Adipocyte (in vitro differentiated cells): ENCODE measurements at regions not wholly inside any gene's neighbourhood (a gene's known extent, or its start where the extent isn't known, plus 50 kb on each side); places are given as distances from the start of the nearest gene placed in this dataset.

Experiments
- DNase-seq: peaks from one replicate; pipeline ENCODE4 v3.0.0-alpha.2; 2015; ENCODE audit warnings: low read depth
- H3K27me3 ChIP-seq: replicated peaks from 2 replicates; pipeline ENCODE4 v1.7.0; 2013; ENCODE audit warnings: mild to moderate bottlenecking, low read length, moderate library complexity; ENCODE audit not compliant: control insufficient read depth, insufficient read depth
- H3K36me3 ChIP-seq: 2 replicates; pipeline ENCODE4 v1.7.0; 2013; ENCODE audit warnings: low read length, mild to moderate bottlenecking, moderate library complexity; ENCODE audit not compliant: control insufficient read depth, insufficient read depth, severe bottlenecking
- H3K4me1 ChIP-seq: 2 replicates; pipeline ENCODE4 v1.7.0; 2013; ENCODE audit warnings: mild to moderate bottlenecking, low read length, moderate library complexity; ENCODE audit not compliant: control insufficient read depth, insufficient read depth
- H3K4me3 ChIP-seq: 2 replicates; pipeline ENCODE4 v1.7.0; 2013; ENCODE audit warnings: mild to moderate bottlenecking, low read length, moderate library complexity
- H3K9ac ChIP-seq: 2 replicates; pipeline ENCODE4 v1.7.0; 2013; ENCODE audit warnings: mild to moderate bottlenecking, low read length, moderate library complexity
- H3K9me3 ChIP-seq: 2 replicates; pipeline ENCODE4 v1.7.0; 2013; ENCODE audit warnings: mild to moderate bottlenecking, low read length, moderate library complexity; ENCODE audit not compliant: control insufficient read depth

DNA sequence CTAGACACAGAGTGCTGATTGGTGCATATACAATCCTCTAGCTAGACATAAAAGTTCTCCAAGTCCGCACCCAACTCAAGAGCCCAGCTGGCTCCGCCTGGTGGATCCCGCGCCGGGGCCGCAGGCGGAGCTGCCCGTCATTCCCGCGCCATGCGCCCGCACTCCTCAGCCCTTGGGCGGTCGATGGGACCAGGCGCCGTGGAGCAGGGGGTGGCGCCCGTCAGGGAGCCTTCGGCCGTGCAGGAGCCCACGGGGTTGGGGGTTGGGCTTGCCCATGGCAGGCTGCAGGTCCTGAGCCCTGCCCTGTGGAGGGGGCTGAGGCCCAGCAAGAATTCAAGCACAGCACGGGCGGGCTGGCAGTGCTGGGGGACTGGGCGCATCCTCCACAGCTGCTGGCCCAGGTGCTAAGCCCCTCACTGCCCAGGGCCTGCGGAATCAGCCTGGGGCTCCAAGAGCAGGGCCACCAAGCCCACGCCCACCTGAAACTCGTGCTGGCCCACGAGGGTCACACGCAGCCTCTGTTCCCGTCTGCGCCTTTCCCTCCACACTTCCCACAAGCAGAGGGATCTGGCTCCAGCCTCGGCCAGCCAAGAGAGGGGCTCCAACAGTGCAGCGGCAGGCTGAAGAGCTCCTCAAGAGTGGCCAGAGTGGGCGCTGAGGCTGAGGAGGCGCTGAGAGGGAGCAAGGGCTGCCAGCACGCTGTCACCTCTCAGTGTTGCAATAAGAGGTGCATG, 604.2 kb upstream of the POM121L12 start:
- no peaks in the 10 kb centered on the region for H3K4me1 ChIP-seq
- H3K9ac ChIP-seq, result no peak overlapping the region
- H3K36me3 ChIP-seq, result no peaks in the 10 kb centered on the region
- H3K9me3 ChIP-seq, result no peaks in the 10 kb centered on the region
- DNase-seq, result no peak
- H3K4me3 ChIP-seq, result no peak overlapping the region
- no peaks in the 10 kb centered on the region for H3K27me3 ChIP-seq

DNA sequence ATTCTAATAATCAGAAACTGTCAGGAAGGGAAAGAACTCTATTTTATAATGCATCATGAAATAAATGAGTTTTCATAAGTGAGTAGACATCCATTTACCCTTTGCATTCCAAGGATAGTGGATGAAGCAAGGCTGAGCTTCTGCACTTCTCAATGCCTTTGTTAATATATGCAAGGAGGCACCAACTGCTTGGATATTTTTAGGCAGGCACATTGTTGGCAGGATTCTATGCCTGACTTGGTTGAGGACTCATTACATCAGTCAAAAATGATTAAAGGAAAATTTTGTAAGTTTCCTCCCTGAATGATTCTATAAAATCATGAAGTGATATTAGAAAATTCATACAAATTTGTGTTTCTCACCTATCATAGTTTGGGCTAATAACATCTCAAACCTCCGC, 612.2 kb upstream of the POM121L12 start:
- Histone ChIP-seq H3K4me1 (no peaks in the 10 kb centered on the region), H3K4me3 (no peak overlapping the region), H3K27me3 (no peaks in the 10 kb centered on the region), H3K36me3 (no peaks in the 10 kb centered on the region), H3K9ac (no peak overlapping the region), H3K9me3 (no peaks in the 10 kb centered on the region)
- no peak for DNase-seq

DNA sequence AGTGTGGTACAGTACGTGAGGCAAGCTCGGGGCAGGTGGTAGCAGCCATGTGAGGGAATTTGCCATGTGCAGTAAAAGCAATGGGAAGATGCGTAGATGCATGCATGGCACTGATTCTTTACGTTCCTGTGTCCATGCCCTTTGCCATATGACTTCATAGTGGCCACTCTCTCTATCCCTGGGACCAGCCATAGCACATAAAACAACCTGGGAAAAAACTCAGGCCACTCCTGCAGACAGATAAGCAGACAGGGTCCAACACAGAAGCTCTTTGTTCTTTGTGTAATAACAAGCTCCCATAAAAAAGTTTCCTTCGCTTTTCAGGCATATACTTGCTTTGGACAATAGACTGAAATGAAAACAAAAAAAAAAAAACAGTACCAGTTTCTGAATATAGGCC, 622.4 kb upstream of the POM121L12 start:
- Histone ChIP-seq H3K9me3 (no peaks in the 10 kb centered on the region), H3K9ac (no peak overlapping the region), H3K4me3 (no peak overlapping the region), H3K36me3 (no peaks in the 10 kb centered on the region), H3K4me1 (no peaks in the 10 kb centered on the region), H3K27me3 (no peaks in the 10 kb centered on the region)
- no peak for DNase-seq

DNA sequence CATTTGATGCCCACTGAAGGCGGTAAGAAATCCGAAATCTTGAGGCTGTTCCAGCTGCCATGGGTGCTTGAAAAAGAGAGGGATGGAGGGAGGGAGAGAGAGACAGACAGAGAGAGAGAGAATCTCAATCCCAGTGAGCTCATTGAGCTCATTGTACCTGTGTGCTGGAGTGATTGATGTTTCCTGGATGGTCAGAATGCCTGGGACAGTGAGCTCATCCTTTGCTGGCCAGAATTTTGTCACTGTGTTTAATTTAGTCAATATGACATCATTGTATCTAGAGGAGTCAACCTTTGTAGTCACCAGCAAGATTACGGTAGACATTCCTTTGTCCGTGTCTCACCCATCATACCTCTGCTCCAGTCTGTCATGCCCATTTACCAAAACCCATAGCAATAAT, 625.4 kb upstream of the POM121L12 start:
- no peak for DNase-seq
- H3K4me3 ChIP-seq, result no peak overlapping the region
- no peaks in the 10 kb centered on the region for H3K4me1 ChIP-seq
- H3K9ac ChIP-seq, result no peak overlapping the region
- no peaks in the 10 kb centered on the region for H3K27me3 ChIP-seq
- no peaks in the 10 kb centered on the region for H3K36me3 ChIP-seq
- no peaks in the 10 kb centered on the region for H3K9me3 ChIP-seq

DNA sequence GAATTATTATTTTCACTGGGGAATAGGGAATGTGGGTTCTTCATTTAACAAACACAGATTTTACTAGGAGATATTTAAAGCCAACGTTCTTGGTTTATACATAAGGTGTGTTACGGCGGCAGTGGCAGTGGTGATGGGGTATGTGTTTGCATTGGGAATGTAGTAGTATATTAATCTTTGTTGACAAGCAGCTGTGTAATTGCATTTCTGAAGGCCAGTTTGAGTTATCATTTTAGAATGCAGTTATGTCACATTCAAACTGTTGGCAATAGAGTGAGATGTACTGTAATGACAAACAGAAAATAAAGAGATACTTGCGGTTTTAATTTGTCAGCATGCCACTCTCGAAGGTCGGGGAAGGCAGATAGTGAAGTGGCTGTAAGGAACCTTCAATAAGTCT, 628.6 kb upstream of the POM121L12 start:
- H3K9me3 ChIP-seq, result no peaks in the 10 kb centered on the region
- DNase-seq, result no peak
- no peaks in the 10 kb centered on the region for H3K36me3 ChIP-seq
- no peaks in the 10 kb centered on the region for H3K27me3 ChIP-seq
- no peaks in the 10 kb centered on the region for H3K4me1 ChIP-seq
- H3K4me3 ChIP-seq, result no peak overlapping the region
- H3K9ac ChIP-seq, result no peak overlapping the region

DNA sequence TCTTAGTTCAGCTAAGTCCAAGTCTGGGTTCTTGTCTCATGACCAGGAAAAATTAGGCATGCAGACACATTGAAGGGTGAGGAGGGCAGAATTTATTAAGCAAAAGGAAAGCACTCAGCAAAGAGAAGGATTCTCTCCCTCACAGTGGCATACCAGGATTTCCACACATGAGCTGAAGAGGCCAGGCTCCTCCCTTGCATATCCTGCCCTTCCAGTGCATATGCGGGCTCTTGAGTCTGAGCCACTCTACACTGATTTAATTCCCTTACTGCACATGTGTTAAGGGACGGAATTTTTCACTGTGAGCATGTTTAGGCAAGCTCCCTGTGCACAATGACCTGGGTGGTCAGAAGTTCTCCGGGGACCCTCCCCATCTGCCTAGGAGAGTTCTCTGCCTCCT, 652.7 kb upstream of the POM121L12 start:
- Histone ChIP-seq H3K9ac (no peak overlapping the region), H3K4me3 (no peak overlapping the region)

DNA sequence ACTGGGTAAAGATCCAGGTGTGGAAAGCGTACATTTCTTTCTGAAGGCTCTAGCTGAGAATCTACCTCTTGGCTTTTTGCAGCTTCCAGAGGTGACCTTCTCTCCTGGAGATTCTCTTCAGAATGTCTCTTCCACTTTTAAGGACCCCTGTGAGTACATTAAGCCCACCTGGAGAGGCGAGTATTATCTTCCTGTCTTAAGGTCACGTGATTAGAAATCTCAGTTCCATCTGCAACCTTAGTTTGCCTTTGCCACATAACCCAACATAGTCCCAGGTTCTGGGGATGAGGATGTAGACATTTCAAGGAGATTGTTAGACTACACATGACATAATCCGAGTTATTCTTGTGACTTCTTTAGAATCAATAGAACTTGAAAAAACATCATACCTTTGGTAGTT, 665.5 kb upstream of the POM121L12 start:
- Histone ChIP-seq H3K4me1 (no peaks in the 10 kb centered on the region), H3K27me3 (no peaks in the 10 kb centered on the region), H3K9ac (no peak overlapping the region), H3K9me3 (peaks cover 3% of the 10 kb centered on the region), H3K36me3 (no peaks in the 10 kb centered on the region), H3K4me3 (no peak overlapping the region)
- no peak for DNase-seq

More for the DNA sequence above, 652.7 kb upstream of the POM121L12 start:
- no peaks in the 10 kb centered on the region for H3K27me3 ChIP-seq
- H3K9me3 ChIP-seq, result peaks cover 6% of the 10 kb centered on the region
- no peak for DNase-seq
- no peaks in the 10 kb centered on the region for H3K36me3 ChIP-seq
- no peaks in the 10 kb centered on the region for H3K4me1 ChIP-seq

DNA sequence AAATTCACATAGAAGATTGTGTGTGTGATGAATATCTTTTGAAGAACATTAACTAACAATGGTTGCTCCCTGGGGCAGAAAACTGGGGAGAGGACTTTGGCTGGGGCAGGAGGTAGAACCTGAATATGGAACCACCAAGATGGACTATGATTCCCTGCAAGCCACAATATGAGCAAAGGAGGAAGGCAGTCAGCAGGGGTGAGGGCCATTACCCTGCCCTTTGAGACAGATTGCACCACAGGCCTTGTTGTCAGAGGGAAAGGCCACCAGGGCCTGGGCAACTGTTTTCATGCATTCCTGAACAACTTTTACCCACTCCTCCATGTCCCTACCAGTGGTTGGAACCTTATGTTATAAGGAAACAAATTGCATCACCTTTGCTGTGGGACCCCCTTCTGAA, 670.1 kb upstream of the POM121L12 start:
- DNase-seq, result no peak
- Histone ChIP-seq H3K4me1 (no peaks in the 10 kb centered on the region), H3K9ac (no peak overlapping the region), H3K36me3 (no peaks in the 10 kb centered on the region), H3K9me3 (no peaks in the 10 kb centered on the region), H3K4me3 (no peak overlapping the region), H3K27me3 (no peaks in the 10 kb centered on the region)

DNA sequence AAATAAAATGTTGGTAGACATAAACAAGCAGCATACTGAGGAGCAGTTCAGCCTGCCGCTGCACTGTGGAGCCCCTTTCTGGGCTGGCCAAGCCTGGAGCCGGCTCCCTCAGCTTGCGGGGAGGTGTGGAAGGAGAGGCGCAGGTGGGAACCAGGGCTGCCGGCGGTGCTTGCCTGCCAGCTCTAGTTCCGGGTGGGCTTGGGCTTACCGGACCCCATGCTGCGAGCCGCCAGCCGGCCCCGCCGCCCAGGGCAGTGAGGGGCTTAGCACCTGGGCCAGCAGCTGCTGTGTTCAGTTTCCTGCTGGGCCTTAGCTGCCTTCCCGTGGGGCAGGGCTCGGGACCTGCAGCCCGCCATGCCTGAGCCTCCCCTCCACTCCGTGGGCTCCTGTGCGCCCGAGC, 672.9 kb upstream of the POM121L12 start:
- DNase-seq, result no peak
- Histone ChIP-seq H3K27me3 (no peaks in the 10 kb centered on the region), H3K4me1 (no peaks in the 10 kb centered on the region), H3K4me3 (no peak overlapping the region), H3K9ac (no peak overlapping the region), H3K9me3 (no peaks in the 10 kb centered on the region), H3K36me3 (no peaks in the 10 kb centered on the region)

DNA sequence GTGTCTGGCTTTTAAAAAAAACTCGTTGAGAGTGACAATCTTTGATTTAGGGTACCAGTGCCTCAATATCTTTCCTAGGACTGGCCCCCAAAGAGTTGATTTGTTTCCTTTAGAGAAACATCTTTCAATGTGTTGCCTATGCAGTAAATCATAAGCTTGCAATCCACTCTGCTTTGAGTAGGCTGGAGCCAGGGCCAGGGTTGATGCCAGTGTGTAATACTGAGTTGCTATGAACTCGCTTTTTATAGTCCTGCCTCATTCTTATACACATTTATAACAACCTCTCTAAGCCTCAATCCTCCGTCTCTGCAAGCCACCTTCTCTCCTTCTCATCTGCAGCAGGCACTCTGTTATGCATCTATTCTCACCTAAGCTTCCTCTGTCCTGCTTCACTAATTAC, 674.9 kb upstream of the POM121L12 start:
- Histone ChIP-seq H3K4me3 (no peak overlapping the region), H3K9me3 (no peaks in the 10 kb centered on the region), H3K9ac (no peak overlapping the region), H3K27me3 (no peaks in the 10 kb centered on the region), H3K36me3 (no peaks in the 10 kb centered on the region), H3K4me1 (no peaks in the 10 kb centered on the region)
- no peak for DNase-seq

DNA sequence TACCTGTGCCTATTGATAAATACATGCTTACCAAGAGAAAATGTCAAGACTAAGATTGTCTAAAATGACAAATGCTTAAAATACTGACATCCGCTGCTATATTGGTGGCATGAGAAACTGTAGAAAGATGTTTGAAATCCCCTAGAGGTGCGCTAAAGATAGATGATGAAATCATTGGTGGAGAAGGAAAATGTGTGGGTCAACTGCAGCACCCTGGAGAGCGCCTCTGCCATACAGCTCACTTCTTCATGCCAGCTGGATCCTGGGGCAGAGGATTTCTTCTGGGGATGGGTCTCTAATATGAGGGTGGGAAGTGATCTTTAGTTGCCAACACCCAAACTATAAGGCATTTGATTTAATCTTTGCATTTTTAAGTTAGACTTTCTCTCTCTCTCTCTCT, 680.4 kb upstream of the POM121L12 start:
- Histone ChIP-seq H3K4me3 (no peak overlapping the region), H3K27me3 (no peaks in the 10 kb centered on the region), H3K9ac (no peak overlapping the region), H3K4me1 (no peaks in the 10 kb centered on the region), H3K9me3 (no peaks in the 10 kb centered on the region), H3K36me3 (no peaks in the 10 kb centered on the region)
- no peak for DNase-seq
